Sciatic nerve (tissue), 2 donors: ENCODE measurements at regions not wholly inside any gene's neighbourhood (a gene's known extent, or its start where the extent isn't known, plus 50 kb on each side); places are given as distances from the start of the nearest gene placed in this dataset.
"Not testable (repeated sequence)": the region's sequence is repeated elsewhere in the genome, so short reads cannot be mapped to it uniquely, and the experiment has no call there.

Experiments
- ATAC-seq: fragments of 200-7000 bp; cut with Tn5 transposase; one replicate; pipeline ENCODE4 v1.9.1; 2020; ENCODE audit warnings: mild to moderate bottlenecking, moderate library complexity
- DNase-seq: peaks from one replicate; pipeline ENCODE4 v3.0.0-alpha.2; 2020; ENCODE audit warnings: low spot score
- intact Hi-C: fragments of 100-400 bp; cut with DNase I; formaldehyde crosslinking; loops from one replicate; pipeline ENCODE4 v1.14.2; 2022
- donor health status: DM: no; HTN: no; CAD: no.
- donor health status: DM: no; HTN: no; CAD: no.

- intact Hi-C loops: no loop called here
- DNase-seq (no peak), ATAC-seq (no peak)
These were observed 92.7 kb downstream of the CARTPT start for GRCh38 chr5:71811779-71812178.

DNA sequence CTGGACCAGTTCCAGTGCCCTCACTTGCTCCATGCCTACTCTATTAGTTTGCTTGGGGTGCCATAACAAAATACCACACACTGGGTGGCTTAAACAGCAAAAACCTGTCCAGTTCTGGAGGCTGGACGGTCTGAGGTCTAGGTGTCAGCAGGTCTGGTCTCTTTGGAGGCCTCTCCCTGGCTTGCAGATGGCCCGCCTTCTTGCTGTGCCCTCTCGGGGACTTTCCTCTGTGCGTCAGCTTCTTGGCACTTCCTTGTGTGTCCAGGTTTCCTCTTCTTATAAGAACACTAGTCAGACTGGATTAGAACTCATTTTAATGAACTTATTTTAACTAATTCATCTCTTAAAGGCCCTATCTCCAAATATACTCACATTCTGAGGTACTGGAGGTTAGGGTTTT is 97.2 kb downstream of the CARTPT start:
- intact Hi-C loops: no loop called here
- DNase-seq (no peak), ATAC-seq (no peak)

- intact Hi-C loops: no loop called here
- DNase-seq (no peak), ATAC-seq (no peak)
These were observed 98.8 kb downstream of the CARTPT start for GRCh38 chr5:71817891-71818290.

DNA sequence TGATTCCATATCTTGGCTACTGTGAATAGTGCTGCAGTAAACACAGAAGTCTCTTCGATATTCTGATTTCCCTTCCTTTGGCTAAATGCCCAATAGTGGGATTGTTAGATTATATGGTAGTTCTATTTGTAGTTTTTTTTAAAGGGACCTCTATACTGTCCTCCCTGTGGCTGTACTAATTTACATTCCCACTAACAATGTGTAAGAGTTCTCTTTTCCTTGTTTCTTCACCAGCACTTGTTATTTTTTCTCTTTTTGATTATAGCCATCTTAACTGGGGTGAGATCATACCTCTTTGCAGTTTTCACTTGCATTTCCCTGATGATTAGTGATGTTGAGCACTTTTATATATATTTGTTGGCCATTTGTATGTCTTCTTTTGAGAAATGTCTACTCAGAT is 102.0 kb downstream of the CARTPT start:
- ATAC-seq: no peak
- intact Hi-C loops: no loop called here
- DNase-seq: no peak

- intact Hi-C loops, DNase-seq, ATAC-seq: not testable (repeated sequence)
These were observed 103.0 kb downstream of the CARTPT start for GRCh38 chr5:71822065-71822464.

GRCh38 chr5:71825992-71826391 is 106.9 kb downstream of the CARTPT start:
- intact Hi-C loops: no loop called here
- ATAC-seq: no peak
- DNase-seq: no peak

DNA sequence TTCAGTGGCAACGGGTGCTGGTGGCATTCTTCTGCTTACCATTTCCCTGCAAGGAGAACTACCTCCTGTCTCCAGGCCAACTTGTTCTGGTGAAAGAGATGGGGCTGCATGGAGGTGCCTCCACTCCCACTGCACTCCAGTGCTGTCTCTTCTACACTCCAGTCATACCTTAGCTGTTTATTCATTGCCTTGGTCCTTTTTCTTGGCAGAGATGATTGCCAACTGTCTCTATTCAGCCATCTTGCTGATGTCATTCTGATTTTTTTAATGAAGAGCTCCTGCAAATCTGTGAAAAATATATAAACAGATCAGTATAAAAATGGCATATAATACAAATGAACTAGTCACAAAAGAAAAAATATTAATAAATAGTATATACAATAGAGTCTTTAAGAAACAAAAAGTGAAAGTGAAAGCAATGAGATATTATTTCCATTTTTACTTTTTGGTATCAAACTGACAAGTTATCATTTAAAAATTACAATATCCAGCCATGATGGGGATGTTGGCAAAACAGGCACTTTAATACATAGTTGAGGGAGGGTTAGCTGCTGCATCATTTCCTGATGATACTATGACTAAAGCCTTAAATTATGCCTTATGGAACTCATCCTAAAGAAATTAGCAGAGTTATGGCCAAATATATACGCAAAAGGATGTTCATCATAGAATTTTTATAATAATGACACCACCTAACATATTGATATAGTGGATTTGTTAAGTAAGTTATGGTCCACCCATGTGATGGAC is 109.4 kb downstream of the CARTPT start:
- no peak for DNase-seq
- intact Hi-C loops: no loop called here
- ATAC-seq: no peak

- intact Hi-C loops: no loop called here
- no peak for DNase-seq
- ATAC-seq: no peak
These were observed 110.1 kb downstream of the CARTPT start for GRCh38 chr5:71829206-71829605.

- DNase-seq: peak; percentile 80
- ATAC-seq: peak; percentile 82
- intact Hi-C loops: no loop called here
These were observed 111.8 kb downstream of the CARTPT start for GRCh38 chr5:71830681-71831539.

DNA sequence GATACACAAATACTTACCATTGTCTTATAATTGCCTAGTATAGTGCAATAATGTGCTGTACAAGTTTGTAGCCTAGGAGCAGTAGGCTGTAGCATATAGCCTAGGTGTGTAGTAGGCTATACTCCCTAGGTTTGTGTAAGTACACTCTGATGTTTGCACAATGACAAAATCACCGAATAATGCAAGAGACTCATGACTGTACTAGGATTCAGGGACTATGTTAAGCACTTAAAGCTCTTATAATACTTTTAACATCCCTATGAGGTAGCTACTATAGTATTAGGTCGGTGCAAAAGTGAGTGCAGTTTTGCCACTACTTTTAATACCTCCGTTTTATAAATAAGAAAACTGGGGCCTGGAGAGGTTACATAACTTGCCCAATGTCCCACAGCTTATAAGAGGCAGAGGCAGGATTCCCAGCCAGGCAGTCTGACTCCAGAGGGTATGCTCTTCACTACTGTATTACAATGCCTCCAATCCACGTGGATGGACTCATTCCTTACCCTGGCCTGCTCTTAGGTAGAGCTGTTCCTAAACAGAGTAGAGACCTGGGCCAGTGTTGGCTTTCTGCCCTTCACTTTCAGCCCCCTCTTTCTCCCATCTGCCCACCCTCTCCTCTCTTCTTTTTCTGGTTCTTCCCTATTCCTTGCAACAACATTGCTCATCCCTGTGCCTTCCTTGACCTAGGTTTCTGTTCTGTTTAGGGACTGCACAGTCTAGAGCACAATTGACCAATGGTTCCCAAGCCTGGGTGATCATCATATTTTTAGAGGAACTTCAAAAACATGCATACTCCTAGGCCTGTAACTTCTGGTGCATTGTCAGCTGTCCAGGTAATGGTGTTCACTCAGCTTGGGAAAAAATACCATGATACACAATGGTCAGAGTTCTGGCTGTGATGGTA is 114.0 kb downstream of the CARTPT start:
- no peak for DNase-seq
- intact Hi-C loops: no loop called here
- ATAC-seq: no peak

DNA sequence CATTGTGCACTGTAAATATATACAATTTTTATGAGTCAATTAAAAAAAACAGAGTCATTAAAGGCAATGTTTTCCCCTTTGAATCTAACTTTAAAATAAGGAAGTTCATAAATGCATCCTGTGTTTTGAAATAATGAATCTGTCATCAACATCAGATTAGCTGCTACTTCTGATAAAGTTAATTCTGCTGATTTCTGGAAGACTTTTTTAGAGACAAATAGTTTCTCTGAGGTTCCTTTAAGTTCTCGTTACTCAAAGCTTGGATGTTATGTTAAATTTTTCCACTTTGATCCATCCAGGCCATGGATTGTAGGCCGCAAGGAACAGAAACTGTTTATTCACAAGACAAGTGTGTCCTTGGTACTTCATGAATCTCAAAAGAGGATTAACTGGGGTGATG is 115.5 kb downstream of the CARTPT start:
- DNase-seq (no peak), ATAC-seq (no peak)
- intact Hi-C loops: no loop called here

DNA sequence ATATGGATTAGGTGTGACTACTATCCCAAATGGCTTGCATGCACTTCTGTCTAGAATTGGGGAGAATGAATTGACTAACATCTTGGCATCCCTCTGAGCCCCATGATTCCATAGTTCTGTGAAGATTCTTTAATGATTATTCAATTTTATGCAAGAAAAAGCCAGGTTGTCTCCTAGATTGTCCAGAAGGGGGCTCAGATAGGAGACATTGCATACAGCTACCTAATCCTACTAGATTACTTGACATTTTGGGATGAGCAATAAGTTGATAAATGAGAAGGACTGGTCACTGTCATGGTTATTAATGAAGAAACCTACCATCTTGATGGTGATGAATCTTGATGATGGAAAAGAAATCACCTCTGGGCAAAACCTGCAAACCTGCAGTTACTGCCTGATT is 117.0 kb downstream of the CARTPT start:
- no peak for DNase-seq
- ATAC-seq: no peak
- intact Hi-C loops: no loop called here

GRCh38 chr5:71836559-71837112 is 117.6 kb downstream of the CARTPT start:
- intact Hi-C loops: no loop called here
- no peak for ATAC-seq
- DNase-seq: no peak

DNA sequence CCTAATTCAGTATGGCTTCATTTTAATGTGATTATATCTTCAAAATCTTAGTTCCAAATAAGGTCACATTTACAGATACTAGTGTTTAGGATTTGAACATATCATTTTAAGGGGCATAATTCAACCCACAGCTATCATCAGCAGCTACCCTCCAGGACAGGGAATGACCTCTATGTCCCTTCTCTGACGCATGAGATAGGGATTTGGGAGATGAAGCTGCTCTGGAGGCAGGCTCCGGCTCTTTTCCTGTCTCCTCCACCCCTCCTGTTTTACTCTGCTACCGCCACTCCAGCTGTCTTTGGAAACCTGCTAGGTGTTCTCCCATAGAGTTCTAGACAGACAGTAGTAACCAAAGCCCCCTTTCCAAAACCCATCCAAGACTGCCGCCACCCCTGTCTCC is 119.2 kb downstream of the CARTPT start:
- ATAC-seq (no peak), DNase-seq (no peak)
- intact Hi-C loops: no loop called here

- ATAC-seq: no peak
- intact Hi-C loops: no loop called here
These were observed 120.2 kb downstream of the CARTPT start for GRCh38 chr5:71839096-71839884.

DNA sequence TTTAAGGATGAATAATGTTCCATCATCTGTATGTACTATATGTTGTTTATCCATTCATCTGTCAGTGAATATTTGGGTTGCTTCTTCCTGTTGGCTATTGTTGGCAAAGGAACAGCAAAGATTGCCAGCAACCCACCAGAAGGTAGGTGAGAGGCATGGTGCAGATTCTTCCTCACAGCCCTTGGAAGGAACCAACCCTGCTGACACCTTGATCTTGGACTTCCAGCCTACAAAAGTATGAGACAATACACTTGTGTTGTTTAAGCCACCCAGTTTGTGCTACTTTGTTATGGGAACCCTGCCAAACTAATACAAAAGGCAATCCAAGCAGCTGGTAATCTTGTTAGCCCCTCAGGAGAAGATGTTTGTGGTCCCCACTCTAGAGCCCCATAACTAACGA is 122.0 kb downstream of the CARTPT start:
- no peak for ATAC-seq
- intact Hi-C loops: no loop called here
- DNase-seq: no peak

More at GRCh38 chr5:71839096-71839884, 120.2 kb downstream of the CARTPT start:
- DNase-seq: no peak

GRCh38 chr5:71843111-71843510 is 124.0 kb downstream of the CARTPT start:
- no peak for DNase-seq
- intact Hi-C loops: no loop called here
- no peak for ATAC-seq

- intact Hi-C loops: no loop called here
- DNase-seq: no peak
- no peak for ATAC-seq
These were observed 125.8 kb downstream of the CARTPT start for GRCh38 chr5:71844862-71845261.
